ENCODE measurements at regions not wholly inside any gene's neighbourhood (a gene's known extent, or its start where the extent isn't known, plus 50 kb on each side); places are given as distances from the start of the nearest gene placed in this dataset.

DNA sequence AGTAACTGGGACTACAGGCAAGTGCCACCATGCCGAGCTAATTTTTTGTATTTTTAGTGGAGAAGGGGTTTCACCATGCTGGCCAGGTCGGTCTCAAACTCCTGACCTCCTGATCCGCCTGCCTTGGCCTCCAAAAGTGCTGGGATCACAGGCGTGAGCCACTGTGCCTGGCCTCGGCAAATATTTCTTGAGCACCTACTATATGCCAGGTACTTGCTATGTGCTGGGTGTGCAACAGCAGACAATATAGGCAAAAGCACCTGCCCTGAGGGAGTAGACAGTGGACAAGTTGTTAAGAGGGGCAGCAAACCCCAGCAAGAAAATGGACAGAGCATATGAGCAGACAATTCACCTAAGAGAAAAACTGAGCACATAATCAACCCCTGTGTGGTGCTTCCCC, 51.0 kb upstream of the CDKN2AIP start:
- TF ChIP-seq EZH2 (IDR thresholded peaks at IDR 0.05; ENCODE audit: borderline replicate concordance, low read length), result no peak
- TF ChIP-seq, protein P1, sequence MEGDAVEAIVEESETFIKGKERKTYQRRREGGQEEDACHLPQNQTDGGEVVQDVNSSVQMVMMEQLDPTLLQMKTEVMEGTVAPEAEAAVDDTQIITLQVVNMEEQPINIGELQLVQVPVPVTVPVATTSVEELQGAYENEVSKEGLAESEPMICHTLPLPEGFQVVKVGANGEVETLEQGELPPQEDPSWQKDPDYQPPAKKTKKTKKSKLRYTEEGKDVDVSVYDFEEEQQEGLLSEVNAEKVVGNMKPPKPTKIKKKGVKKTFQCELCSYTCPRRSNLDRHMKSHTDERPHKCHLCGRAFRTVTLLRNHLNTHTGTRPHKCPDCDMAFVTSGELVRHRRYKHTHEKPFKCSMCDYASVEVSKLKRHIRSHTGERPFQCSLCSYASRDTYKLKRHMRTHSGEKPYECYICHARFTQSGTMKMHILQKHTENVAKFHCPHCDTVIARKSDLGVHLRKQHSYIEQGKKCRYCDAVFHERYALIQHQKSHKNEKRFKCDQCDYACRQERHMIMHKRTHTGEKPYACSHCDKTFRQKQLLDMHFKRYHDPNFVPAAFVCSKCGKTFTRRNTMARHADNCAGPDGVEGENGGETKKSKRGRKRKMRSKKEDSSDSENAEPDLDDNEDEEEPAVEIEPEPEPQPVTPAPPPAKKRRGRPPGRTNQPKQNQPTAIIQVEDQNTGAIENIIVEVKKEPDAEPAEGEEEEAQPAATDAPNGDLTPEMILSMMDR (conservative IDR thresholded peaks at IDR 0.05 in 1 of 2, IDR thresholded peaks at IDR 0.05 in 1 of 2; ENCODE audit: extremely low read depth in 1 of 2, insufficient read depth in 1 of 2, low read depth in 1 of 2, low read length in 2 of 2), result no peak

Measured in mammary epithelial cell (primary cell).